Endothelial cell of umbilical vein (primary cell): ENCODE measurements at regions not wholly inside any gene's neighbourhood (a gene's known extent, or its start where the extent isn't known, plus 50 kb on each side); places are given as distances from the start of the nearest gene placed in this dataset.

ENCODE experiments used
- BruUV-seq: library from RNA; stranded (reverse); fragments of 400-500 nt; replicated peaks from 2 replicates; lab custom pipeline; 2021; lab: Mats Ljungman, UMichigan
- CTCF ChIA-PET: fragments of 300-600, 350-600 bp; sonication (Branson Sonifier 250); formaldehyde crosslinking; loops from one replicate; lab custom pipeline; 2021; ENCODE audit warnings: antibody characterized with exemption, inconsistent platforms; lab: Charles Lee
- POLR2A ChIA-PET: fragments of 300-600, 350-600 bp; sonication (Branson Sonifier 250); formaldehyde crosslinking; loops from one replicate; lab custom pipeline; 2021; ENCODE audit warnings: antibody characterized with exemption, inconsistent platforms; lab: Charles Lee
- DNase-seq: peaks from one replicate; pipeline ENCODE4 v3.0.0-alpha.2; 2011; ENCODE audit warnings: low read depth, low spot score
- FAIRE-seq: peaks from 2 replicates; lab custom pipeline; 2011; peaks lifted over from hg19 to GRCh38; lab: Jason Lieb, UNC
- H2AFZ ChIP-seq: 2 replicates; pipeline ENCODE4 v1.6.0; 2012; ENCODE audit warnings: low read depth, low read length, control low read depth, inconsistent platforms
- H3K27ac ChIP-seq: 2 replicates; pipeline ENCODE4 v1.5.1; 2011; ENCODE audit warnings: low read depth, mild to moderate bottlenecking, control low read depth, low read length, moderate library complexity; ENCODE audit not compliant: insufficient read depth
- H3K27me3 ChIP-seq, 2 experiments: 2 replicates each; pipeline versions ENCODE4 v1.6.0 to v1.6.1; 2011; ENCODE audit warnings: low read length in 2 of 2, mixed read lengths in 1 of 2; ENCODE audit not compliant: control insufficient read depth in 2 of 2, insufficient read depth in 2 of 2
- H3K36me3 ChIP-seq, 2 experiments: 2 replicates in 1 of 2; 3 replicates in 1 of 2; pipeline ENCODE4 v1.5.1; 2011; ENCODE audit warnings: low read length in 2 of 2, mild to moderate bottlenecking in 1 of 2, moderate library complexity in 1 of 2; ENCODE audit not compliant: control insufficient read depth in 2 of 2, insufficient read depth in 2 of 2; ENCODE audit errors: extremely low read depth in 1 of 2
- H3K4me1 ChIP-seq: 3 replicates; pipeline ENCODE4 v1.5.1; 2011; ENCODE audit warnings: mild to moderate bottlenecking, low read length; ENCODE audit not compliant: control insufficient read depth, insufficient read depth; ENCODE audit errors: extremely low read depth
- H3K4me2 ChIP-seq: 2 replicates; pipeline ENCODE4 v1.6.1; 2011; ENCODE audit warnings: low read length, control low read depth, mixed read lengths; ENCODE audit not compliant: insufficient read depth
- H3K4me3 ChIP-seq, 3 experiments: fragments of 200-600 bp in 1 of 3; sonication (generic), shearing (Covaris generic) in 1 of 3; replicated peaks in 1 of 3; 2 replicates each; pipeline ENCODE4 v1.5.1; 2011 to 2016; ENCODE audit warnings: control low read depth in 3 of 3, low read length in 3 of 3, mild to moderate bottlenecking in 2 of 3, inconsistent platforms in 1 of 3, low read depth in 1 of 3, moderate library complexity in 1 of 3; ENCODE audit not compliant: insufficient read depth in 1 of 3
- H3K79me2 ChIP-seq: 2 replicates; pipeline ENCODE4 v1.6.0; 2012; ENCODE audit warnings: low read length, inconsistent platforms; ENCODE audit not compliant: control insufficient read depth, insufficient read depth
- H3K9ac ChIP-seq: replicated peaks from 2 replicates; pipeline ENCODE3; 2011; ENCODE audit warnings: low read length, control low read depth; ENCODE audit not compliant: insufficient read depth; ENCODE audit errors: extremely low read depth
- H3K9me1 ChIP-seq: replicated peaks from 3 replicates; pipeline ENCODE4 v1.6.0; 2011; ENCODE audit warnings: mild to moderate bottlenecking, low read length; ENCODE audit not compliant: control insufficient read depth, insufficient read depth; ENCODE audit errors: extremely low read depth
- H3K9me3 ChIP-seq: replicated peaks from 2 replicates; pipeline ENCODE4 v1.5.1; 2012; ENCODE audit warnings: low read length, inconsistent platforms; ENCODE audit not compliant: control insufficient read depth, insufficient read depth
- H4K20me1 ChIP-seq: replicated peaks from 2 replicates; pipeline ENCODE3; 2011; ENCODE audit warnings: mild to moderate bottlenecking, low read length; ENCODE audit not compliant: control insufficient read depth, insufficient read depth; ENCODE audit errors: extremely low read depth
- EZH2 ChIP-seq: IDR thresholded peaks from 2 replicates; pipeline ENCODE4 v1.6.1; 2012; ENCODE audit warnings: borderline replicate concordance, low read depth, mild to moderate bottlenecking, moderate library complexity, low read length, inconsistent platforms; ENCODE audit not compliant: severe bottlenecking
- FOS ChIP-seq: IDR thresholded peaks from 2 replicates; pipeline ENCODE4 v1.6.1; 2011; ENCODE audit warnings: mild to moderate bottlenecking, low read length, moderate library complexity, borderline replicate concordance; ENCODE audit not compliant: insufficient read depth
- GATA2 ChIP-seq: IDR thresholded peaks from 2 replicates; pipeline ENCODE4 v1.7.0; 2011; ENCODE audit warnings: low read depth, mild to moderate bottlenecking, moderate library complexity, mixed read lengths, low read length; ENCODE audit not compliant: insufficient read length, insufficient read depth
- JUN ChIP-seq: IDR thresholded peaks from 2 replicates; pipeline ENCODE4 v1.6.1; 2011; ENCODE audit warnings: borderline replicate concordance, low read depth; ENCODE audit not compliant: insufficient read length, insufficient read depth
- MYC ChIP-seq: IDR thresholded peaks from one replicate; pipeline ENCODE4 v1.6.1; 2011; ENCODE audit warnings: mild to moderate bottlenecking, low read depth, low read length
- POLR2A ChIP-seq: IDR thresholded peaks from 2 replicates; pipeline ENCODE4 v1.6.1; 2012; ENCODE audit warnings: low read depth, mild to moderate bottlenecking, control low read depth, low read length
- POLR2AphosphoS5 ChIP-seq: IDR thresholded peaks from 2 replicates; pipeline ENCODE4 v1.6.1; 2012; ENCODE audit warnings: low read depth, mild to moderate bottlenecking, control low read depth, low read length, moderate library complexity; ENCODE audit not compliant: insufficient read depth
- dilution Hi-C: fragments of 300-500 bp; cut with MboI; formaldehyde crosslinking; loops from one replicate; pipeline ENCODE4 v1.15.0; 2019; ENCODE audit warnings: low sequenced_read_pairs; ENCODE audit not compliant: extremely low pct_ligation_motif_present
- intact Hi-C: fragments of 100-400 bp; cut with micrococcal nuclease; formaldehyde crosslinking; loops from one replicate; pipeline ENCODE4 v1.10.0; 2022
- TF ChIP-seq, protein P1 (sequence below), 2 donors: IDR thresholded peaks; 1 replicate in 1 of 2; 2 replicates in 1 of 2; pipeline ENCODE4 v1.5.1; 2011; ENCODE audit warnings: low read length in 2 of 2, mild to moderate bottlenecking in 2 of 2, moderate library complexity in 2 of 2, control low read depth in 1 of 2, inconsistent platforms in 1 of 2, low read depth in 1 of 2; ENCODE audit not compliant: insufficient read depth in 1 of 2; ENCODE audit errors: extremely low read depth in 1 of 2
- TF ChIP-seq, protein P2 (sequence below): IDR thresholded peaks from 2 replicates; pipeline ENCODE4 v1.6.1; 2011; ENCODE audit not compliant: insufficient read depth, insufficient read length

DNA sequence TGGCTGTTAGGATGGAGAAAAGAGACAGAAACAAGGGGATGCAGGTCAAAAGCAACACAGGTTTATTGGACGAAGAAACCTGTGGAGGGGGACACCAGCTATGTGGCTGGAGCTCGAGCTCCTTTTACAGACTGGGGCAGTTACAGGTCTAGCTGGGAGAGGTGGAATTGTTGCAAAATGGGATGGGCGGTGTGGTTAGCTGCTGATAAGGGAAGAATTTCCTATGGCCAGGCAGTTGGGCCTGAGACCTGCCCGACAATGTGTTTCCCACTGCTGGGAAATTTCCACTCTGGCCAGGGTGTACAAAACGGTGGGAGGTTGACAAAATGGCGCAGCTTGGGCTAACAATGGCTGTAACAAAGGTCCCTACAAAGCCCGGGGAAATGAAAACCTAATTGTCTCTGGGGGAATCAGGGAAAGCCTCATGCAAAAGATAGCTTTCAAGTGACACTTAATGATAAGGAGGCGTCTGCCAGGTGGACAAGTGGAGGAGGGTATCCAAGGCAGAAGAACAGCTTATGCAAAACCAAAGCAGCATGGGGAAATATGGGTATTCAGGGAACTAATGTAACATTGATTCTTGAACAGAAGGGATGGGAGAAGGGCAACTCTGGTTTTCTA, 137.4 kb upstream of the SGO1 start:
- Histone ChIP-seq H3K4me2 (no peak overlapping the region), H3K4me3 (no peak overlapping the region), H3K4me1 (no peaks in the 10 kb centered on the region), H3K27me3 (peaks cover 0 to 2% of the 10 kb centered on the region in 2 experiments), H2AFZ (no peak overlapping the region), H4K20me1 (no peaks in the 10 kb centered on the region), H3K36me3 (no peaks in the 10 kb centered on the region), H3K9ac (no peak overlapping the region), H3K27ac (no peak overlapping the region), H3K9me1 (no peaks in the 10 kb centered on the region), H3K79me2 (no peaks in the 10 kb centered on the region), H3K9me3 (no peaks in the 10 kb centered on the region)
- ChIA-PET POLR2A (no interaction called here), CTCF (interaction anchor here (1.5 kb wide), 1 partner anchor 13 kb away, joined by 5 read pairs; no protein-coding TSS in a partner anchor)
- no TSS peak for BruUV-seq
- TF ChIP-seq, protein P1, sequence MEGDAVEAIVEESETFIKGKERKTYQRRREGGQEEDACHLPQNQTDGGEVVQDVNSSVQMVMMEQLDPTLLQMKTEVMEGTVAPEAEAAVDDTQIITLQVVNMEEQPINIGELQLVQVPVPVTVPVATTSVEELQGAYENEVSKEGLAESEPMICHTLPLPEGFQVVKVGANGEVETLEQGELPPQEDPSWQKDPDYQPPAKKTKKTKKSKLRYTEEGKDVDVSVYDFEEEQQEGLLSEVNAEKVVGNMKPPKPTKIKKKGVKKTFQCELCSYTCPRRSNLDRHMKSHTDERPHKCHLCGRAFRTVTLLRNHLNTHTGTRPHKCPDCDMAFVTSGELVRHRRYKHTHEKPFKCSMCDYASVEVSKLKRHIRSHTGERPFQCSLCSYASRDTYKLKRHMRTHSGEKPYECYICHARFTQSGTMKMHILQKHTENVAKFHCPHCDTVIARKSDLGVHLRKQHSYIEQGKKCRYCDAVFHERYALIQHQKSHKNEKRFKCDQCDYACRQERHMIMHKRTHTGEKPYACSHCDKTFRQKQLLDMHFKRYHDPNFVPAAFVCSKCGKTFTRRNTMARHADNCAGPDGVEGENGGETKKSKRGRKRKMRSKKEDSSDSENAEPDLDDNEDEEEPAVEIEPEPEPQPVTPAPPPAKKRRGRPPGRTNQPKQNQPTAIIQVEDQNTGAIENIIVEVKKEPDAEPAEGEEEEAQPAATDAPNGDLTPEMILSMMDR (IDR thresholded peaks at IDR 0.05; ENCODE audit: extremely low read depth in 1 of 2, insufficient read depth in 1 of 2, low read depth in 1 of 2, low read length in 2 of 2), result no peak
- no peak for TF ChIP-seq POLR2AphosphoS5
- no peak for TF ChIP-seq POLR2A
- TF ChIP-seq, protein P2, sequence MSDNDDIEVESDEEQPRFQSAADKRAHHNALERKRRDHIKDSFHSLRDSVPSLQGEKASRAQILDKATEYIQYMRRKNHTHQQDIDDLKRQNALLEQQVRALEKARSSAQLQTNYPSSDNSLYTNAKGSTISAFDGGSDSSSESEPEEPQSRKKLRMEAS, result no peak
- TF ChIP-seq JUN, result no peak
- dilution Hi-C loops, result no loop called here
- intact Hi-C loops, result no loop called here
- FAIRE-seq, result no peak
- DNase-seq, result no peak

DNA sequence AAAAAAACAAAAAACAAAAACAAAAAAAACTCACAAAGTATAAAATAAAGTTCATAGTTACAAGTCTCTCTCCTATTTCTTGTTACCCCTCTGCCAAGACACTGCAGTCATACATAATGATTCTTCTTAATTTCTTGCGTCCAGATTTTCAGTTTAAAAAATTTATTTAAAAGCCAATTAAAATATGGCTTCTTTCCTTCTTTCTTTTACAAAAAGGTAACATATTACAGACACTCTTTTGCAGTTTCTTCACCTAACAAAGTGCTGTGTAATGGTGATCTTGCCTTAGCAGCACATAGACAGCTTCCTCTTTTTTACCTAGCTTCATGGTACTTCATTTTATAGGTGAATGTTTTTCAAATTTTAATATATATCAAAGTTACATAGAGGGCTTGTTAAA, 136.1 kb upstream of the SGO1 start:
- Histone ChIP-seq H3K4me2 (no peak overlapping the region), H2AFZ (no peak overlapping the region), H3K9me1 (no peaks in the 10 kb centered on the region), H3K4me1 (no peaks in the 10 kb centered on the region), H4K20me1 (no peaks in the 10 kb centered on the region), H3K27ac (no peak overlapping the region), H3K36me3 (no peaks in the 10 kb centered on the region), H3K79me2 (no peaks in the 10 kb centered on the region), H3K4me3 (no peak overlapping the region), H3K9me3 (no peaks in the 10 kb centered on the region), H3K9ac (no peak overlapping the region), H3K27me3 (peaks cover 0 to 2% of the 10 kb centered on the region in 2 experiments)
- intact Hi-C loops (no loop called here), dilution Hi-C loops (no loop called here)
- DNase-seq (no peak), FAIRE-seq (no peak)
- BruUV-seq, result no TSS peak
- no peak for TF ChIP-seq FOS
- no peak for TF ChIP-seq POLR2AphosphoS5
- no peak for TF ChIP-seq MYC
- no peak for TF ChIP-seq EZH2
- TF ChIP-seq GATA2, result no peak
- TF ChIP-seq POLR2A, result no peak
- TF ChIP-seq, protein P2, result no peak
- no peak for TF ChIP-seq JUN
- CTCF ChIA-PET, result interaction anchor here (1.5 kb wide), 1 partner anchor 11 kb away, joined by 5 read pairs; no protein-coding TSS in a partner anchor
- POLR2A ChIA-PET, result no interaction called here
